Lower leg skin (tissue), 3 donors: ENCODE measurements at regions not wholly inside any gene's neighbourhood (a gene's known extent, or its start where the extent isn't known, plus 50 kb on each side); places are given as distances from the start of the nearest gene placed in this dataset.

Experiments used
- POLR2A ChIP-seq, 2 donors: fragments of 450-650 bp; IDR thresholded peaks; one replicate each; pipeline ENCODE4 v1.6.1; 2016 to 2017; ENCODE audit warnings: antibody characterized with exemption in 2 of 2, mild to moderate bottlenecking in 1 of 2, moderate library complexity in 1 of 2
- TF ChIP-seq, protein P1 (sequence below), 3 donors: fragments of 450-650 bp; IDR thresholded peaks; one replicate each; pipeline ENCODE4 v1.5.1; 2016; ENCODE audit warnings: antibody characterized with exemption in 3 of 3, mild to moderate bottlenecking in 3 of 3, moderate library complexity in 2 of 3

DNA sequence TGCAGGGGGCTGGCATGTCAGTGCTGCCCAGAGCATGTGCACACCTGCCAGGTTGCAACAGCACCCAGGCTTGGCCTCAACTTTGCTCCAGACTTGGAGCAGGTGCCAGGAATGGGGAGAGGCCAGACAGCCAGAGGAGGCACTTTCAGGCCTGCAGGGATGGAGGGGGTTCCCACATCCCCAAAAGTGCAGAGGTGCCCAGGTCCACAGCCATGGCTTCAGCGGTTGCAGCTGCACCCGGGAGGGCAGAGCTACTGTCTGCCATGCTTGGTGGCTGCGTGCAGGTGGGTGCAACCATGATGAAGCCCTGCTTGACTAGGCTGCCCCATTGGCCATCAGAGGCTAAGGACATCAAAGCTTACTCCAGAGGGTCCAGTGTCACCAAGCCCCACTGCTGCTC, 196.8 kb upstream of the VRK2 start:
- TF ChIP-seq, protein P1, sequence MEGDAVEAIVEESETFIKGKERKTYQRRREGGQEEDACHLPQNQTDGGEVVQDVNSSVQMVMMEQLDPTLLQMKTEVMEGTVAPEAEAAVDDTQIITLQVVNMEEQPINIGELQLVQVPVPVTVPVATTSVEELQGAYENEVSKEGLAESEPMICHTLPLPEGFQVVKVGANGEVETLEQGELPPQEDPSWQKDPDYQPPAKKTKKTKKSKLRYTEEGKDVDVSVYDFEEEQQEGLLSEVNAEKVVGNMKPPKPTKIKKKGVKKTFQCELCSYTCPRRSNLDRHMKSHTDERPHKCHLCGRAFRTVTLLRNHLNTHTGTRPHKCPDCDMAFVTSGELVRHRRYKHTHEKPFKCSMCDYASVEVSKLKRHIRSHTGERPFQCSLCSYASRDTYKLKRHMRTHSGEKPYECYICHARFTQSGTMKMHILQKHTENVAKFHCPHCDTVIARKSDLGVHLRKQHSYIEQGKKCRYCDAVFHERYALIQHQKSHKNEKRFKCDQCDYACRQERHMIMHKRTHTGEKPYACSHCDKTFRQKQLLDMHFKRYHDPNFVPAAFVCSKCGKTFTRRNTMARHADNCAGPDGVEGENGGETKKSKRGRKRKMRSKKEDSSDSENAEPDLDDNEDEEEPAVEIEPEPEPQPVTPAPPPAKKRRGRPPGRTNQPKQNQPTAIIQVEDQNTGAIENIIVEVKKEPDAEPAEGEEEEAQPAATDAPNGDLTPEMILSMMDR (IDR thresholded peaks at IDR 0.05), result no peak
- TF ChIP-seq POLR2A (IDR thresholded peaks at IDR 0.05), result no peak
